Hematopoietic multipotent progenitor cell treated with erythropoietin and hydrocortisone succinate and interleukin-3 and kit ligand, for 8 days (in vitro differentiated cells): ENCODE measurements at regions not wholly inside any gene's neighbourhood (a gene's known extent, or its start where the extent isn't known, plus 50 kb on each side); places are given as distances from the start of the nearest gene placed in this dataset.
A peak's percentile ranks its signal among the peaks of the same experiment; 100 is the strongest.
"Not testable (repeated sequence)": the region's sequence is repeated elsewhere in the genome, so short reads cannot be mapped to it uniquely, and the experiment has no call there.

Experiments used
- DNase-seq: peaks from one replicate; pipeline ENCODE4 v3.0.0-alpha.2; 2015

GRCh38 chr5:163961230-163961629 lies 455.8 kb downstream of the MAT2B start:
- DNase-seq, result not testable (repeated sequence)

GRCh38 chr5:163963881-163964280 lies 458.5 kb downstream of the MAT2B start:
- peak; percentile 16 for DNase-seq

GRCh38 chr5:163964671-163965070 lies 459.3 kb downstream of the MAT2B start:
- no peak for DNase-seq

GRCh38 chr5:163967268-163967667 lies 461.8 kb downstream of the MAT2B start:
- no peak for DNase-seq

- no peak for DNase-seq
Observed at GRCh38 chr5:163968651-163969050, 463.2 kb downstream of the MAT2B start.

GRCh38 chr5:163976696-163977095 lies 471.3 kb downstream of the MAT2B start:
- no peak for DNase-seq

GRCh38 chr5:163978897-163979296 lies 473.5 kb downstream of the MAT2B start:
- DNase-seq, result no peak

- no peak for DNase-seq
Observed at GRCh38 chr5:163988566-163988965, 483.1 kb downstream of the MAT2B start.

- DNase-seq, result no peak
Observed at GRCh38 chr5:163993126-163993525, 487.7 kb downstream of the MAT2B start.

GRCh38 chr5:163995206-163995605 lies 489.8 kb downstream of the MAT2B start:
- DNase-seq, result no peak

- no peak for DNase-seq
Observed at GRCh38 chr5:163997965-163998364, 492.5 kb downstream of the MAT2B start.

- no peak for DNase-seq
Observed at GRCh38 chr5:164000241-164000640, 494.8 kb downstream of the MAT2B start.

GRCh38 chr5:164000819-164001218 lies 495.4 kb downstream of the MAT2B start:
- no peak for DNase-seq

- no peak for DNase-seq
Observed at GRCh38 chr5:164002214-164002613, 496.8 kb downstream of the MAT2B start.

- no peak for DNase-seq
Observed at GRCh38 chr5:164002628-164003027, 497.2 kb downstream of the MAT2B start.

GRCh38 chr5:164005071-164005470 lies 499.7 kb downstream of the MAT2B start:
- DNase-seq, result no peak

GRCh38 chr5:164007064-164007463 lies 501.6 kb downstream of the MAT2B start:
- no peak for DNase-seq

- DNase-seq, result no peak
Observed at GRCh38 chr5:164009621-164010020, 504.2 kb downstream of the MAT2B start.

- DNase-seq, result no peak
Observed at GRCh38 chr5:164010900-164011299, 505.5 kb downstream of the MAT2B start.

- DNase-seq, result no peak
Observed at GRCh38 chr5:164012371-164012770, 507.0 kb downstream of the MAT2B start.

- peak; percentile 75 for DNase-seq
Observed at GRCh38 chr5:164013077-164013670, 507.8 kb downstream of the MAT2B start.

GRCh38 chr5:164020116-164020515 lies 514.7 kb downstream of the MAT2B start:
- DNase-seq, result no peak

GRCh38 chr5:164027738-164028137 lies 522.3 kb downstream of the MAT2B start:
- DNase-seq, result no peak

GRCh38 chr5:164038128-164038783 lies 532.8 kb downstream of the MAT2B start:
- no peak for DNase-seq

- DNase-seq, result no peak
Observed at GRCh38 chr5:164041105-164041504, 535.7 kb downstream of the MAT2B start.
